Testis (tissue), 2 donors: ENCODE measurements at regions not wholly inside any gene's neighbourhood (a gene's known extent, or its start where the extent isn't known, plus 50 kb on each side); places are given as distances from the start of the nearest gene placed in this dataset.

ENCODE experiments used
- DNase-seq: peaks from one replicate; pipeline ENCODE4 v3.0.0-alpha.2; 2019
- H3K27ac ChIP-seq, 2 donors: fragments of 200-600 bp; sonication (generic); one replicate each; pipeline ENCODE4 v1.5.1; 2019
- H3K27me3 ChIP-seq: fragments of 200-600 bp; sonication (generic); one replicate; pipeline ENCODE4 v1.5.1; 2019
- H3K36me3 ChIP-seq: fragments of 200-600 bp; sonication (generic); one replicate; pipeline ENCODE4 v1.5.1; 2017; ENCODE audit warnings: low read depth; ENCODE audit errors: missing control alignments
- H3K4me1 ChIP-seq: fragments of 200-600 bp; sonication (generic); one replicate; pipeline ENCODE4 v1.5.1; 2019
- H3K4me3 ChIP-seq, 2 donors: fragments of 200-600 bp; sonication (generic); one replicate each; pipeline ENCODE4 v1.5.1; 2017 to 2019
- H3K9me3 ChIP-seq: fragments of 200-600 bp; sonication (generic); one replicate; pipeline ENCODE4 v1.5.1; 2017
- POLR2A ChIP-seq: fragments of 450-650 bp; IDR thresholded peaks from one replicate; pipeline ENCODE4 v1.6.1; 2017; ENCODE audit warnings: antibody characterized with exemption, mild to moderate bottlenecking, moderate library complexity
- WGBS, 2 donors: methylation state at CpG; one replicate each; pipeline ENCODE4 v1.1.5; 2018; 5-methylcytosine and 5-hydroxymethylcytosine counted together
- intact Hi-C: fragments of 100-400 bp; cut with DNase I; formaldehyde crosslinking; loops from one replicate; pipeline ENCODE4 v1.15.1; 2023; ENCODE audit warnings: low total_unique reads
- TF ChIP-seq, protein P1 (sequence below), 3 experiments: fragments of 450-650 bp in 2 of 3; fragments of 200-600 bp in 1 of 3; sonication (generic) in 1 of 3; IDR thresholded peaks; one replicate each; pipeline ENCODE4 v1.5.1; 2016 to 2019; ENCODE audit warnings: antibody characterized with exemption in 3 of 3, mild to moderate bottlenecking in 2 of 3, moderate library complexity in 1 of 3

- no peaks in the 10 kb centered on the region for H3K27me3 ChIP-seq
- H3K27ac ChIP-seq: no peak overlapping the region
- H3K36me3 ChIP-seq: no peaks in the 10 kb centered on the region
- 88 to 96% methylated on average over 2 of the region's 2 CpGs for WGBS, 2 donors
- H3K4me3 ChIP-seq: no peak overlapping the region
- H3K4me1 ChIP-seq: no peaks in the 10 kb centered on the region
- intact Hi-C loops: no loop called here
- no peak for TF ChIP-seq POLR2A
- TF ChIP-seq, protein P1, sequence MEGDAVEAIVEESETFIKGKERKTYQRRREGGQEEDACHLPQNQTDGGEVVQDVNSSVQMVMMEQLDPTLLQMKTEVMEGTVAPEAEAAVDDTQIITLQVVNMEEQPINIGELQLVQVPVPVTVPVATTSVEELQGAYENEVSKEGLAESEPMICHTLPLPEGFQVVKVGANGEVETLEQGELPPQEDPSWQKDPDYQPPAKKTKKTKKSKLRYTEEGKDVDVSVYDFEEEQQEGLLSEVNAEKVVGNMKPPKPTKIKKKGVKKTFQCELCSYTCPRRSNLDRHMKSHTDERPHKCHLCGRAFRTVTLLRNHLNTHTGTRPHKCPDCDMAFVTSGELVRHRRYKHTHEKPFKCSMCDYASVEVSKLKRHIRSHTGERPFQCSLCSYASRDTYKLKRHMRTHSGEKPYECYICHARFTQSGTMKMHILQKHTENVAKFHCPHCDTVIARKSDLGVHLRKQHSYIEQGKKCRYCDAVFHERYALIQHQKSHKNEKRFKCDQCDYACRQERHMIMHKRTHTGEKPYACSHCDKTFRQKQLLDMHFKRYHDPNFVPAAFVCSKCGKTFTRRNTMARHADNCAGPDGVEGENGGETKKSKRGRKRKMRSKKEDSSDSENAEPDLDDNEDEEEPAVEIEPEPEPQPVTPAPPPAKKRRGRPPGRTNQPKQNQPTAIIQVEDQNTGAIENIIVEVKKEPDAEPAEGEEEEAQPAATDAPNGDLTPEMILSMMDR (IDR thresholded peaks at IDR 0.05): no peak
- DNase-seq: no peak
- H3K9me3 ChIP-seq: no peaks in the 10 kb centered on the region
These were observed 459.2 kb downstream of the FAT4 start for GRCh38 chr4:125773931-125774330.

DNA sequence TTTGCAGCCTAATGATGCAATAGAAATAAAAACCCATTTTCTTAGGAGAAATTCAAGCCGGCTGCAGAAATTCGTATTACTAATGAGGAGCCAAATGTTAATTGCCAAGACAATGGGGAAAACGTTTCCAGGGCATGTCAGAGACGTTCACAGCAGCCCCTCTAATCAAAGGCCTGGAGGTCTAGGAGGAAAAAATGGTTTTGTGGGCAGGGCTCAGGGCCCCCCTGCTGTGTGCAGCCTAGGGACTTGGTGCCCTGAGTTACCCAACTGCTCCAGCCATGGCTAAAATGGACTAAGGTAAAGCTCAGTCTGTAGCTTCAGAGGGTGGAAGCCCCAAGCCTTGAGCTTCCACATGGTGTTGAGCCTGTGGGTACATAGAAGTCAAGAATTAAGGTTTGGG is 461.4 kb downstream of the FAT4 start:
- TF ChIP-seq POLR2A: no peak
- TF ChIP-seq, protein P1 (IDR thresholded peaks at IDR 0.05): no peak
- Histone ChIP-seq H3K27me3 (no peaks in the 10 kb centered on the region), H3K27ac (no peak overlapping the region), H3K4me1 (no peaks in the 10 kb centered on the region), H3K36me3 (no peaks in the 10 kb centered on the region), H3K9me3 (no peaks in the 10 kb centered on the region), H3K4me3 (no peak overlapping the region)
- WGBS, 2 donors: 75 to 76% methylated on average over 4 of the region's 4 CpGs
- intact Hi-C loops: no loop called here
- DNase-seq: no peak

DNA sequence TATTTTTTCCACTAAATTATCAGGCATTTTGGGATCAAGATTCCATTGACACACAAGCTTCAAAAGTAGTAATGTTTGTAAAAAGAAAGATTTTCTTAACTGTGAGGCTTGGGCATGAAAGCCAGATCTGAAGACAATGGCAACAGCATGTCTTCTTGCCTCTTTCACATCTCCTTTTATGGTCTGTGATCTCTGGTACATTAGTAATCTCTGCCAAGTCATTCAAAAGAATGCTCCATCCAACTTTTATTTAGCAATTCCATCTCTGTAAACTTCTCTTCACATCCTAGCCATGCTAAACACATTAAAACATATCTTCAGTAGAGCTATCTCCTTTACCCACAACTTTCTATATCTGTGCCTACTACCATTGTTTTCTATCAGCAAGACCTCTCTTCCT is 465.4 kb downstream of the FAT4 start:
- intact Hi-C loops: no loop called here
- TF ChIP-seq POLR2A: no peak
- TF ChIP-seq, protein P1 (IDR thresholded peaks at IDR 0.05): no peak
- no peak for DNase-seq
- H3K27ac ChIP-seq: no peak overlapping the region
- H3K36me3 ChIP-seq: no peaks in the 10 kb centered on the region
- no peaks in the 10 kb centered on the region for H3K27me3 ChIP-seq
- no peaks in the 10 kb centered on the region for H3K9me3 ChIP-seq
- H3K4me1 ChIP-seq: no peaks in the 10 kb centered on the region
- no peak overlapping the region for H3K4me3 ChIP-seq

DNA sequence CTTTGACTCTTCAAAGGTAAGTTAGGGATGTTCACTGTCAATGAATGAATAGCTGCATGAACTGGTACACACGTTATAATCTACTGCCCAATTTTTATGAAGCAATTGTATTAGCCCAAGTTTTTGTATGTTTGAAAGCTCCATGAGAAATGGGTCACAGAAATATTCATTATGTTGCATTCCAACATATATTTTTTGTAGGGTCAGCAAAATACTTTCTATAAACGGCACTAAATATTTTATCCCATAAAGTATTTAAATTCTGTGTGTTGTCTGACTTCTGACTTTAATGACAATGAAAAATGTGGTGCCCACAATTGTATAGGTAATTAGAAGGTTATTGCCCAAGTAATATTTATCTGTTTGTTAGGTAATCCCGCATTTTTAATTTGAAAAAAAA is 466.0 kb downstream of the FAT4 start:
- intact Hi-C loops: no loop called here
- Histone ChIP-seq H3K9me3 (no peaks in the 10 kb centered on the region), H3K4me1 (no peaks in the 10 kb centered on the region), H3K27ac (no peak overlapping the region), H3K27me3 (no peaks in the 10 kb centered on the region), H3K36me3 (no peaks in the 10 kb centered on the region), H3K4me3 (no peak overlapping the region)
- WGBS, 2 donors: 79 to 81% methylated on average over 3 of the region's 3 CpGs
- no peak for DNase-seq
- TF ChIP-seq, protein P1 (IDR thresholded peaks at IDR 0.05): no peak
- TF ChIP-seq POLR2A: no peak

DNA sequence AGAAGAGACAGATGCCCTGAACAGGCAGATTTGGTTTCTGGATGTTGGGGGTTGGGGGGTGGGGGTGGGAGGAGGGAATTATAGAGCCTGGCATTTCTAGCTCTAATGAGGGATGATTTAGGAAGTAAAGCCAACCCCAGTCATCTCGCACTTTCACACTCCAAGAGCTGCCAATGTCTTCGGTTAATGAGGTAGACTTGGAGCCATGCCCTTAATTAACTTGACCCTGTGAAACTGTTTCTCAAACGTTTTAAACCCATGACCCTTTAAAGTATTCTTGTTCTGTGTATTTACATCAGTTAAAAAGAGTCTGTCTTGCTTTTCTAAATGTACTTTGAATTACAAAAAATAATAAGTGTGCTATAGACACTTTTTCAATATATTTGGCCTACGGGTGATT is 466.9 kb downstream of the FAT4 start:
- TF ChIP-seq, protein P1 (IDR thresholded peaks at IDR 0.05): no peak
- TF ChIP-seq POLR2A: no peak
- intact Hi-C loops: no loop called here
- H3K27me3 ChIP-seq: no peaks in the 10 kb centered on the region
- H3K9me3 ChIP-seq: no peaks in the 10 kb centered on the region
- 54 to 60% methylated on average over 4 of the region's 4 CpGs for WGBS, 2 donors
- H3K27ac ChIP-seq: no peak overlapping the region
- no peak for DNase-seq
- H3K4me3 ChIP-seq: no peak overlapping the region
- H3K4me1 ChIP-seq: no peaks in the 10 kb centered on the region
- no peaks in the 10 kb centered on the region for H3K36me3 ChIP-seq
